COLO668 (cell line): ENCODE measurements at regions not wholly inside any gene's neighbourhood (a gene's known extent, or its start where the extent isn't known, plus 50 kb on each side); places are given as distances from the start of the nearest gene placed in this dataset.

Experiments
- DNase-seq: peaks from one replicate; lab custom pipeline; 2025; ENCODE audit not compliant: unreplicated experiment; lab: John Stamatoyannopoulos, UW

GRCh38 chr2:156695595-156695994, 259.4 kb downstream of the GPD2 start:
- DNase-seq, result no peak

GRCh38 chr2:156697906-156698305, 261.7 kb downstream of the GPD2 start:
- DNase-seq, result no peak

GRCh38 chr2:156700681-156701080, 264.5 kb downstream of the GPD2 start:
- DNase-seq, result no peak

GRCh38 chr2:156702541-156702940, 266.4 kb downstream of the GPD2 start:
- DNase-seq, result no peak

GRCh38 chr2:156703642-156704041, 267.5 kb downstream of the GPD2 start:
- no peak for DNase-seq

GRCh38 chr2:156704132-156704531, 268.0 kb downstream of the GPD2 start:
- no peak for DNase-seq

- no peak for DNase-seq
These were observed 268.4 kb downstream of the GPD2 start for GRCh38 chr2:156704617-156705016.

GRCh38 chr2:156706576-156706975, 270.4 kb downstream of the GPD2 start:
- no peak for DNase-seq

GRCh38 chr2:156708051-156708450, 271.9 kb downstream of the GPD2 start:
- no peak for DNase-seq

GRCh38 chr2:156709091-156709490, 272.9 kb downstream of the GPD2 start:
- DNase-seq, result no peak

GRCh38 chr2:156719036-156719435, 282.9 kb downstream of the GPD2 start:
- DNase-seq, result no peak

- no peak for DNase-seq
These were observed 291.7 kb downstream of the GPD2 start for GRCh38 chr2:156727867-156728266.

GRCh38 chr2:156728328-156728727, 292.1 kb downstream of the GPD2 start:
- no peak for DNase-seq

GRCh38 chr2:156731506-156731905, 295.3 kb downstream of the GPD2 start:
- no peak for DNase-seq

- DNase-seq, result no peak
These were observed 300.8 kb downstream of the GPD2 start for GRCh38 chr2:156736950-156737349.

GRCh38 chr2:156739301-156739700, 303.1 kb downstream of the GPD2 start:
- no peak for DNase-seq

GRCh38 chr2:156745619-156746018, 309.4 kb downstream of the GPD2 start:
- DNase-seq, result no peak

GRCh38 chr2:156748221-156748620, 312.0 kb downstream of the GPD2 start:
- no peak for DNase-seq

GRCh38 chr2:156752042-156752441, 315.9 kb downstream of the GPD2 start:
- DNase-seq, result no peak

- DNase-seq, result no peak
These were observed 317.6 kb downstream of the GPD2 start for GRCh38 chr2:156753766-156754165.

- no peak for DNase-seq
These were observed 320.3 kb downstream of the GPD2 start for GRCh38 chr2:156756516-156756915.

- DNase-seq, result no peak
These were observed 327.0 kb downstream of the GPD2 start for GRCh38 chr2:156763174-156763573.

- no peak for DNase-seq
These were observed 328.9 kb downstream of the GPD2 start for GRCh38 chr2:156765043-156765442.

- no peak for DNase-seq
These were observed 329.3 kb downstream of the GPD2 start for GRCh38 chr2:156765450-156765849.
